Karpas-422 (cell line): ENCODE measurements at regions not wholly inside any gene's neighbourhood (a gene's known extent, or its start where the extent isn't known, plus 50 kb on each side); places are given as distances from the start of the nearest gene placed in this dataset.

ENCODE experiments used
- DNase-seq: peaks from one replicate; pipeline ENCODE4 v3.0.0-alpha.2; 2015
- H2AFZ ChIP-seq: fragments of 200-600 bp; sonication (generic); 2 replicates; pipeline ENCODE4 v1.6.1; 2014; ENCODE audit warnings: antibody characterized with exemption, low read length, mixed read lengths
- H3K27ac ChIP-seq: fragments of 200-600 bp; sonication (generic); 2 replicates; pipeline ENCODE4 v1.5.1; 2014; ENCODE audit warnings: mild to moderate bottlenecking, low read length, moderate library complexity
- H3K27me3 ChIP-seq: fragments of 200-600 bp; sonication (generic); 2 replicates; pipeline ENCODE4 v1.6.1; 2014; ENCODE audit warnings: low read length, mixed read lengths
- H3K36me3 ChIP-seq: fragments of 200-600 bp; sonication (generic); 2 replicates; pipeline ENCODE4 v1.6.1; 2014; ENCODE audit warnings: low read length, mixed read lengths; ENCODE audit not compliant: insufficient read depth
- H3K4me1 ChIP-seq: fragments of 200-600 bp; sonication (generic); 2 replicates; pipeline ENCODE4 v1.6.1; 2014; ENCODE audit warnings: mild to moderate bottlenecking, low read length, mixed read lengths
- H3K4me2 ChIP-seq: fragments of 200-600 bp; sonication (generic); 2 replicates; pipeline ENCODE4 v1.6.1; 2014; ENCODE audit warnings: low read length, low read depth, mild to moderate bottlenecking; ENCODE audit not compliant: poor library complexity, severe bottlenecking
- H3K4me3 ChIP-seq: fragments of 200-600 bp; sonication (generic); 2 replicates; pipeline ENCODE4 v1.5.1; 2014; ENCODE audit warnings: mild to moderate bottlenecking, antibody characterized with exemption, low read length, mixed read lengths
- H3K79me2 ChIP-seq: fragments of 200-600 bp; sonication (generic); 2 replicates; pipeline ENCODE4 v1.6.1; 2014; ENCODE audit warnings: mild to moderate bottlenecking, low read length, mixed read lengths
- H3K9ac ChIP-seq: fragments of 200-600 bp; sonication (generic); 2 replicates; pipeline ENCODE4 v1.6.0; 2014; ENCODE audit warnings: low read length
- H3K9me2 ChIP-seq: fragments of 200-600 bp; sonication (generic), shearing (Covaris generic); replicated peaks from 2 replicates; pipeline ENCODE4 v1.6.0; 2014; ENCODE audit warnings: mild to moderate bottlenecking, low read length, moderate library complexity; ENCODE audit not compliant: insufficient read depth
- H3K9me3 ChIP-seq: fragments of 300-700, 200-600 bp; sonication (generic); 2 replicates; pipeline ENCODE4 v1.6.1; 2014; ENCODE audit warnings: low read length, mixed read lengths
- H4K20me1 ChIP-seq: fragments of 200-600 bp; sonication (generic); 2 replicates; pipeline ENCODE4 v1.6.1; 2014; ENCODE audit warnings: mild to moderate bottlenecking, antibody characterized with exemption, low read length, low read depth; ENCODE audit not compliant: insufficient read depth

DNA sequence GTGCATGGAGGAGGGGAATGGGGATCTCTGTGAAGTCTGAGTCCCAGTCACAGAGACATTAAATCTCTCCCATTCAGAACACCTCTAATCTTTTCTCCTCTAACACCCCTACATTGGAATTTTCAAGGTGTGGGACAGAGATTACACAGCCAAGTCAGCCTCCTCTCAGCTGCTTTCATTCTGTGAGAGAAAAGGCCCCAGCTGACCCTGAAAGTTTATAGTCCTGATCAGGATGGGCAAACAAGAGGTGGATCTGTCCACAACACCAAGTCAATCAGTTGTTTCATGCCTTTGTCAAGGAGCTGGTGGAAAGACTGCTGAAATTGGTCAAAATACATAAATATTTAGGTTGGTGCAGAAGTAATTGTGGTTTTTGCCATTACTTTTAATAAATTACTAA lies 218.9 kb downstream of the SEC23A start:
- H2AFZ ChIP-seq, result no peak overlapping the region
- H3K4me2 ChIP-seq, result no peak overlapping the region
- no peak overlapping the region for H3K27ac ChIP-seq
- H3K4me1 ChIP-seq, result no peaks in the 10 kb centered on the region
- no peaks in the 10 kb centered on the region for H3K36me3 ChIP-seq
- H3K9ac ChIP-seq, result no peak overlapping the region
- H3K9me3 ChIP-seq, result no peaks in the 10 kb centered on the region
- H3K79me2 ChIP-seq, result no peaks in the 10 kb centered on the region
- H3K9me2 ChIP-seq, result no peaks in the 10 kb centered on the region
- H3K27me3 ChIP-seq, result no peaks in the 10 kb centered on the region
- no peak for DNase-seq
- H3K4me3 ChIP-seq, result no peak overlapping the region
- no peaks in the 10 kb centered on the region for H4K20me1 ChIP-seq

DNA sequence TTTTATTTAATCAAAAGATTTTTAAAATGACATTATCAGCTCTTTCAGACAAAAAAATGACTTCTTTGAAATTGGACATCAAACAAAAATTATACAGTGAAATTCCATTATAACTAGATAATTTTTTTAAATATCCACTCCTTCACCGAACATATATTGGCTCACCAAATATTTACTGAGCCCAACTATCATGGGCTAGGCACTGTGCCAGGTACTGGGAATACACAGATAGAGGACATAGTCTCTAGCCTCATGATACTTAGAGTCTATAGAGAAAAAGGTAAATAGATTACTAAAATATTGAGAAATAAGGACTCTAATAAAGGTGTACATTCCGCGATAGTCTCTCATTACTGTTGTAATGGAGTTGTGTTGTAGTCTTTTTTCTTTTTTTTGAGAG lies 219.9 kb downstream of the SEC23A start:
- no peaks in the 10 kb centered on the region for H3K79me2 ChIP-seq
- DNase-seq, result no peak

DNA sequence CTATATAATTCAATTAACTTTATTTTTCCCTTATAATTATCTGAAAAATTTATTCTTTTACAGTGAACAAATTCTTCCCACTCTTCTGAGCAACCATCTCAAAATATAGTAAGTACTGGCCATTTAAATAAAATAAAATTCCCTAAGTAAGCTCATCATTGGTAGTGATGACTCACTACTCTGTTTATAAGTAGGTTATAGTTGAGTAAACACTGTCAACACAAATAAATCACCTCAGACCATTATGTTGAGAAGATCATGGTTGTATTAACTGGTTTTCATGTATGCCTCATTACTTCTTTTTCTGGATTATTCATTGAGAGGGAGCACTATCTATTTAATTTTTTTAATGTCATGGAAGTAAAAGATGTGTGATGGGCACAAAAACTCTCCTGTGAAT lies 220.5 kb downstream of the SEC23A start:
- Histone ChIP-seq H4K20me1 (no peaks in the 10 kb centered on the region), H3K27me3 (no peaks in the 10 kb centered on the region), H3K9me3 (no peaks in the 10 kb centered on the region), H3K4me2 (no peak overlapping the region), H3K27ac (no peak overlapping the region), H3K9ac (no peak overlapping the region), H3K4me1 (no peaks in the 10 kb centered on the region), H3K4me3 (no peak overlapping the region), H3K79me2 (no peaks in the 10 kb centered on the region), H3K9me2 (no peaks in the 10 kb centered on the region), H2AFZ (no peak overlapping the region), H3K36me3 (no peaks in the 10 kb centered on the region)
- no peak for DNase-seq

More for the DNA sequence above, 219.9 kb downstream of the SEC23A start:
- no peaks in the 10 kb centered on the region for H3K9me3 ChIP-seq
- no peaks in the 10 kb centered on the region for H3K9me2 ChIP-seq
- H3K4me3 ChIP-seq, result no peak overlapping the region
- H3K9ac ChIP-seq, result no peak overlapping the region
- H3K36me3 ChIP-seq, result no peaks in the 10 kb centered on the region
- no peaks in the 10 kb centered on the region for H4K20me1 ChIP-seq
- no peaks in the 10 kb centered on the region for H3K4me1 ChIP-seq
- H2AFZ ChIP-seq, result no peak overlapping the region
- H3K27me3 ChIP-seq, result no peaks in the 10 kb centered on the region
- H3K27ac ChIP-seq, result no peak overlapping the region
- no peak overlapping the region for H3K4me2 ChIP-seq

DNA sequence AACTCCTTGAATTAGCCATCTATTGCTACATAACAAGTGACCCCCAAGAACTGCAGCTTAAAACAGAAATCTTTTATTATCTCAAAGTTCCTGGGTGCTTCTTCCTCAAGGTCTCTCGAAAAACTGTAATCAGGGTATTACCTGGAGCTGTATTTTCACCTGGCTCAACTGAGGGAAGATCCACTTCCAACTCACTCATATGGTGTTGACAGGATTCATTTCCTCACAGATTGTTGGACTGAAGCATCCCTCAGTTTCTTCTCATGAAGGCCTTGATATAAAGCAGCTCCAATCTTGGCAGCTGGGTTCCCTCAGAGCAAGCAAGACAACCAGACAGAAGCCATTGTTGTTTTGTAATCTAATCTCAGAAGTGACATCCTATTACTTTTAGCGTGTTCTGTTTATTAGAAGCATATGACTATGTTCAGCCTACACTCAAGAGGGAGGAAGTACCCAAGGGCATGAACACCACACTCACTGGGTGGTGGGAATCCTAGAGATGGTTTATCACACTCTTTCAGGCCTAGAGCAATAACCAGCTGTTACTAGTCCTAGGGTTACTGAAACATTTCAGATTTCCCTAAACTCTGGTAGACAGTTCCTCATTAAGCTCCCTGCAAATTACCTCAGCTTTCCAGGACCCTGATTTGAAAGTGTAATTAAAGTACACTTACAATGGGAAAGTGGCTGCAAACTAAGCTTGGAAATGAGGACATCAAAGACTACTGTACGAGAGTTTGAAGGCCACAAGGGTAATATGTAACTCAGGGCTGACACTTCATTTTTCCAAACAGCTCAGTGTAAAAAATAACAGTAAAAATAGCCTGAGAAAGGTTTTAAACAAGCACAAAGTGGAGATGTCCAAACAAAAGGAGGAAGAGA lies 222.2 kb downstream of the SEC23A start:
- no peak overlapping the region for H3K27ac ChIP-seq
- H3K9me3 ChIP-seq, result no peaks in the 10 kb centered on the region
- no peak overlapping the region for H3K4me2 ChIP-seq
- no peaks in the 10 kb centered on the region for H3K9me2 ChIP-seq
- no peaks in the 10 kb centered on the region for H3K27me3 ChIP-seq
- H3K79me2 ChIP-seq, result no peaks in the 10 kb centered on the region
- H3K4me1 ChIP-seq, result no peaks in the 10 kb centered on the region
- no peak overlapping the region for H2AFZ ChIP-seq
- no peak overlapping the region for H3K9ac ChIP-seq
- H3K4me3 ChIP-seq, result no peak overlapping the region
- H4K20me1 ChIP-seq, result no peaks in the 10 kb centered on the region
- H3K36me3 ChIP-seq, result no peaks in the 10 kb centered on the region
- no peak for DNase-seq

DNA sequence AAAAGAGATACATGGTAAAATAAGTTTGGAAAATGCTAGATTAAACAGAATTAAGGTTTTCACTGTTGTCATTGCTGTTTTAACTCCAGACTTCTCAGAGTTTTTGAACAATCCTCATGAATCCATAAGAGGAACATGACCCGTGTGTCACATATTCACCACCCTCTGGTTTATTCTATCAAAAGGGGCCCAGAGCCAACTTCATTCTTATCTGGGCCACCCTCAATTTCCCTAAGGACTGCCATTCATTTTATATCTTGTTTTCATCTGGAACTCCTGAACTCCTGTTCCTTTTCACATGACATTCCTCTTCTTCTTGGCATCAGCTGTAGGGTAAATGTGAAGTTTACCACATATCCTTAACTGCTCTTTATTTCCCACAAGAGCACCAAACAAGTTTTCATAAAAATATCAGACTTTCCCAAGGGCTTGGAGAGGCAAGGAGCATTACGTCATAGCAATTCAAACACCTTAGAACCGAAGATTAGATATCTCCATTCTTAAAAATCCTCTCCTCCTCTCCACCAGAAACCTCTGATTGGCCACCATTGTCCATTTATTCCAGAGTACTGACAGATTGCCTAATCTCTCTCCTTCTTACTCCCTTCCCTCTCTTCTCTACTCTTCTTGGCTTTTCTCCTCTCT lies 225.2 kb downstream of the SEC23A start:
- H4K20me1 ChIP-seq, result no peaks in the 10 kb centered on the region
- no peak overlapping the region for H3K4me2 ChIP-seq
- H3K9me3 ChIP-seq, result no peaks in the 10 kb centered on the region
- DNase-seq, result no peak
- H3K79me2 ChIP-seq, result no peaks in the 10 kb centered on the region
- no peaks in the 10 kb centered on the region for H3K36me3 ChIP-seq
- no peaks in the 10 kb centered on the region for H3K27me3 ChIP-seq
- no peak overlapping the region for H3K4me3 ChIP-seq
- H3K4me1 ChIP-seq, result no peaks in the 10 kb centered on the region
- no peak overlapping the region for H3K9ac ChIP-seq
- no peak overlapping the region for H2AFZ ChIP-seq
- H3K9me2 ChIP-seq, result no peaks in the 10 kb centered on the region
- H3K27ac ChIP-seq, result no peak overlapping the region

DNA sequence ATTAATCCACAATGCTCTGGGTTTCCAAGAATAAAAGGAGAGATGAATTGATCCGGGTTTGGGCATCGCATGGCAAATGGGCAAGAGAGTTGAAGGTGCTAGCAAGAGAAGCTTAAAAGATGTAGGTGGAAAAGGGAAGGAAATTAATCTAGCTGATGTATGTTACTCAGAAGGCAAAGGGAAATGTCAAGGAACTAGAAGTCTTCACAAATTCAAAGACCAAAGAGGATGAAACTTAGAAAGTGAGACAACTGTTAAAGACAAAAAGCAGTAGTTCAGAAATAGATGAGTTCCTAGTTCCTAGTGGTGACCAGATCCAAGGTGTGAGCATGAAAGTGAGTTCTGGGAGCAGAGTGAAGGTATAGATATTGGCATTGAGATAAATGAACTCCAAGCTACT lies 228.3 kb downstream of the SEC23A start:
- Histone ChIP-seq H2AFZ (no peak overlapping the region), H3K9ac (no peak overlapping the region), H3K4me1 (no peaks in the 10 kb centered on the region), H3K9me2 (no peaks in the 10 kb centered on the region), H3K27ac (no peak overlapping the region), H3K9me3 (no peaks in the 10 kb centered on the region), H3K36me3 (no peaks in the 10 kb centered on the region), H3K4me2 (no peak overlapping the region), H3K79me2 (no peaks in the 10 kb centered on the region), H3K27me3 (no peaks in the 10 kb centered on the region), H3K4me3 (no peak overlapping the region), H4K20me1 (no peaks in the 10 kb centered on the region)
- DNase-seq, result no peak

DNA sequence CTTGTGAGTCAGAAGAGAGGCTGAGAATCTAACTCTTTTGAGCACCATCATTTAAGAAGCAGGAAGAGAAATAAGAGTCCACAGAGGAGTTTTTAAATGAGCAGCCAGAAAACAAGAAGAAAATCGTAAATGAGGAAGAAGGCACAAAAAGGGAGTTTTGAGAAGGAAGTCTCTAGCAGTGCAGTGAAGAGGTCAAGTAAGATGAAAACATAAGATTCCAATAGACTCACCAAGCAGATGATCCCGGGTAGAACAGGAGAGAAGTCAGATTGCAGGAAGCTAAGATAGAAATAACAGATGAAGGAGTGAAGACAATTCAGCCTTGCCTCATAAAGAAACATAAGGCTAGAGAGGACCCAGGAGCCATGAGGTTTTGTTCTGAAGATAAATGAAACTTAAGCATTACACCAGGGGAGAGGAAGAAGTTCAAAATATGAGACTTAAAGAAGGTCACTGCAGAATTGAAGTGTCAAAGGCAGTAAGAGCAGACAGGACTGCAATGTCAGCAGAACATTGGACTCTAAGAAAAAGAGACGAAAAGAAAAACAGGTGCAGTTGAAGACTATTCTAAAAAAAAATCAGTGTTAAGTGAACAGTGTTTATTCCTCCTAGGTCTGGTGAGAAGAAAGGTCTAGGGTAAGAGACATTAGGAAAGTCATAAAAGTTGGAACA lies 229.0 kb downstream of the SEC23A start:
- no peaks in the 10 kb centered on the region for H3K79me2 ChIP-seq
- H3K9me2 ChIP-seq, result no peaks in the 10 kb centered on the region

DNA sequence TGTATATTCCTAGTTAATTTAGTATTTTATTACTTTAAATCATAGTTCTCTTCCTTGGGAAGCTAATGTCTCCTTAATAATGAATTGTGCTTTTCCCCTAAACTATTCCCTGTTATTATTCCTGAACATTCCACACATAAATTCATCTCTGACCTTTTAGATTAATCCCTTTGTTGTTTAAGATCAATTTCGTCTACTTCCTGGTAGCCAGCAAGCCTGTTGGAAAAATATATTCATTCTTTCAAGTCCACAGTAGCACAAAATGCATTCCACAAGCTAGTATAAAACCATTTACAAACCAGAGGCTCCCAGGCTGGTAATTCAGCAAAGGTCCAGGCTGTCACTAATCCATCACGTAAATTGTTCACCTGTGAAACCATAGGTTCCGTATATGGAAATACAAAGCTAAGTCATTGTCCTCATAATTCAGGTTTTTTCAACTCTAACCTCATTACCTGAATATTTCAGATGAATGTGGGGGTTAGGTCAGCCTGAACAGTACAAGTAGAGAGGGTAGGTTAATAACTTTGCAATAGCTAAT lies 232.7 kb downstream of the SEC23A start:
- no peak overlapping the region for H3K27ac ChIP-seq
- no peak overlapping the region for H2AFZ ChIP-seq
- no peak for DNase-seq
- H4K20me1 ChIP-seq, result no peaks in the 10 kb centered on the region
- H3K4me1 ChIP-seq, result no peaks in the 10 kb centered on the region
- no peak overlapping the region for H3K4me2 ChIP-seq
- no peaks in the 10 kb centered on the region for H3K27me3 ChIP-seq
- no peaks in the 10 kb centered on the region for H3K9me3 ChIP-seq
- no peaks in the 10 kb centered on the region for H3K9me2 ChIP-seq
- no peak overlapping the region for H3K9ac ChIP-seq
- no peak overlapping the region for H3K4me3 ChIP-seq
- no peaks in the 10 kb centered on the region for H3K36me3 ChIP-seq
- no peaks in the 10 kb centered on the region for H3K79me2 ChIP-seq

More for the DNA sequence above, 229.0 kb downstream of the SEC23A start:
- no peak overlapping the region for H3K27ac ChIP-seq
- no peaks in the 10 kb centered on the region for H3K36me3 ChIP-seq
- no peak overlapping the region for H3K4me2 ChIP-seq
- no peaks in the 10 kb centered on the region for H3K27me3 ChIP-seq
- no peaks in the 10 kb centered on the region for H4K20me1 ChIP-seq
- no peaks in the 10 kb centered on the region for H3K4me1 ChIP-seq
- no peak for DNase-seq
- H3K4me3 ChIP-seq, result no peak overlapping the region
- no peak overlapping the region for H2AFZ ChIP-seq
- no peak overlapping the region for H3K9ac ChIP-seq
- H3K9me3 ChIP-seq, result no peaks in the 10 kb centered on the region
